ENCODE measurements at regions not wholly inside any gene's neighbourhood (a gene's known extent, or its start where the extent isn't known, plus 50 kb on each side); places are given as distances from the start of the nearest gene placed in this dataset.

- TF ChIP-seq CTCF (conservative IDR thresholded peaks at IDR 0.05 in 1 of 2, IDR thresholded peaks at IDR 0.05 in 1 of 2; ENCODE audit: low read depth in 1 of 2, low read length in 2 of 2) = no peak
- TF ChIP-seq EZH2 (IDR thresholded peaks at IDR 0.05; ENCODE audit: low read length, missing control alignments) = no peak
- no peak for DNase-seq (ENCODE audit: low read depth in 2 of 2)
- Histone ChIP-seq H3K9me3 (ENCODE audit: control insufficient read depth, insufficient read depth, low read depth, low read length) (no peaks in the 10 kb centered on the region), H3K9ac (ENCODE audit: insufficient read depth, low read length) (no peak overlapping the region), H3K36me3 (ENCODE audit: control insufficient read depth, insufficient read depth, low read length) (no peaks in the 10 kb centered on the region), H4K20me1 (ENCODE audit: control insufficient read depth, extremely low read depth, insufficient read depth, low read length) (no peaks in the 10 kb centered on the region), H3K27ac (ENCODE audit: insufficient read depth, low read length) (no peak overlapping the region), H3K4me2 (ENCODE audit: extremely low read depth, insufficient read depth, low read length) (no peak overlapping the region), H3K27me3 (ENCODE audit: control insufficient read depth, insufficient read depth, low read length) (no peaks in the 10 kb centered on the region), H2AFZ (ENCODE audit: low read length) (no peak overlapping the region), H3K79me2 (ENCODE audit: control insufficient read depth, insufficient read depth, low read length) (no peaks in the 10 kb centered on the region), H3K4me3 (replicated peaks in 1 of 4; ENCODE audit: control extremely low read depth in 1 of 4, insufficient read depth in 1 of 4, low read depth in 3 of 4, low read length in 4 of 4) (no peak overlapping the region), H3K4me1 (ENCODE audit: control insufficient read depth, extremely low read depth, insufficient read depth, low read length) (no peaks in the 10 kb centered on the region)
These were observed 539.9 kb downstream of the HS3ST4 start for GRCh38 chr16:26231647-26232046.

- Histone ChIP-seq H2AFZ (ENCODE audit: low read length) (no peak overlapping the region), H3K4me3 (replicated peaks in 1 of 4; ENCODE audit: control extremely low read depth in 1 of 4, insufficient read depth in 1 of 4, low read depth in 3 of 4, low read length in 4 of 4) (no peak overlapping the region), H3K9ac (ENCODE audit: insufficient read depth, low read length) (no peak overlapping the region), H3K27ac (ENCODE audit: insufficient read depth, low read length) (no peak overlapping the region), H4K20me1 (ENCODE audit: control insufficient read depth, extremely low read depth, insufficient read depth, low read length) (no peaks in the 10 kb centered on the region), H3K4me2 (ENCODE audit: extremely low read depth, insufficient read depth, low read length) (no peak overlapping the region), H3K9me3 (ENCODE audit: control insufficient read depth, insufficient read depth, low read depth, low read length) (no peaks in the 10 kb centered on the region), H3K36me3 (ENCODE audit: control insufficient read depth, insufficient read depth, low read length) (no peaks in the 10 kb centered on the region), H3K4me1 (ENCODE audit: control insufficient read depth, extremely low read depth, insufficient read depth, low read length) (no peaks in the 10 kb centered on the region), H3K27me3 (ENCODE audit: control insufficient read depth, insufficient read depth, low read length) (no peaks in the 10 kb centered on the region), H3K79me2 (ENCODE audit: control insufficient read depth, insufficient read depth, low read length) (no peaks in the 10 kb centered on the region)
- DNase-seq (ENCODE audit: low read depth in 2 of 2) = no peak
- TF ChIP-seq CTCF (conservative IDR thresholded peaks at IDR 0.05 in 1 of 2, IDR thresholded peaks at IDR 0.05 in 1 of 2; ENCODE audit: low read depth in 1 of 2, low read length in 2 of 2) (no peak), EZH2 (IDR thresholded peaks at IDR 0.05; ENCODE audit: low read length, missing control alignments) (no peak)
These were observed 549.0 kb downstream of the HS3ST4 start for GRCh38 chr16:26240807-26241206.

GRCh38 chr16:26247063-26247462 is 555.3 kb downstream of the HS3ST4 start:
- H3K4me1 ChIP-seq (ENCODE audit: control insufficient read depth, extremely low read depth, insufficient read depth, low read length) = no peaks in the 10 kb centered on the region
- no peaks in the 10 kb centered on the region for H3K9me3 ChIP-seq (ENCODE audit: control insufficient read depth, insufficient read depth, low read depth, low read length)
- no peaks in the 10 kb centered on the region for H3K79me2 ChIP-seq (ENCODE audit: control insufficient read depth, insufficient read depth, low read length)
- H4K20me1 ChIP-seq (ENCODE audit: control insufficient read depth, extremely low read depth, insufficient read depth, low read length) = no peaks in the 10 kb centered on the region
- H3K27ac ChIP-seq (ENCODE audit: insufficient read depth, low read length) = no peak overlapping the region
- no peak overlapping the region for H2AFZ ChIP-seq (ENCODE audit: low read length)
- no peaks in the 10 kb centered on the region for H3K27me3 ChIP-seq (ENCODE audit: control insufficient read depth, insufficient read depth, low read length)
- TF ChIP-seq CTCF (conservative IDR thresholded peaks at IDR 0.05 in 1 of 2, IDR thresholded peaks at IDR 0.05 in 1 of 2; ENCODE audit: low read depth in 1 of 2, low read length in 2 of 2) (no peak), EZH2 (IDR thresholded peaks at IDR 0.05; ENCODE audit: low read length, missing control alignments) (no peak)
- no peak overlapping the region for H3K9ac ChIP-seq (ENCODE audit: insufficient read depth, low read length)
- H3K4me3 ChIP-seq (replicated peaks in 1 of 4; ENCODE audit: control extremely low read depth in 1 of 4, insufficient read depth in 1 of 4, low read depth in 3 of 4, low read length in 4 of 4) = no peak overlapping the region
- H3K36me3 ChIP-seq (ENCODE audit: control insufficient read depth, insufficient read depth, low read length) = no peaks in the 10 kb centered on the region
- DNase-seq (ENCODE audit: low read depth in 2 of 2) = no peak
- H3K4me2 ChIP-seq (ENCODE audit: extremely low read depth, insufficient read depth, low read length) = no peak overlapping the region

All from fibroblast of lung (primary cell).